HG03342 (cell line): ENCODE measurements at regions not wholly inside any gene's neighbourhood (a gene's known extent, or its start where the extent isn't known, plus 50 kb on each side); places are given as distances from the start of the nearest gene placed in this dataset.
A peak's percentile ranks its signal among the peaks of the same experiment; 100 is the strongest.
"Not testable (repeated sequence)": the region's sequence is repeated elsewhere in the genome, so short reads cannot be mapped to it uniquely, and the experiment has no call there.

Source experiments
- ATAC-seq: cut with Tn5 transposase; IDR thresholded peaks from one replicate; pipeline ENCODE4 v1.9.1; 2021; ENCODE audit warnings: mild to moderate bottlenecking, moderate library complexity; ENCODE audit not compliant: unreplicated experiment

DNA sequence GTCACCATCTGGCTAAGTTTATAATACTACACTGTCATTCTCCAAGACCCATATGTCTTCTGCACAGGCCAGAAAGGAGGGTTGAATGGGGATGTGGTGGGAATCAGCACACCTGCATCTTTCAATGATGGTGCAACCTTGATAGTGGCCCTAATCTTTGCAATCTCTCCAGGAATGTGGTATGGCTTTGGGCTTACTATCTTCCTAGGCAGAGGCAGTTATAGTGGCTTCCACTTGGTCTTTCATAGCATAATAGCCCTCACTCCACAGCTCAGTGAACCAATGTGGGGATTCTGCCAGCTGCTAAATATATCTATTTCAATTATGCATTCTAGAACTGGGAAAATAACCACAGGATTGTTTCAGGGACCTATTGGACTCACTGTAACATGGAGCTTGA lies 61.8 kb upstream of the ATP2B1 start:
- ATAC-seq = no peak

DNA sequence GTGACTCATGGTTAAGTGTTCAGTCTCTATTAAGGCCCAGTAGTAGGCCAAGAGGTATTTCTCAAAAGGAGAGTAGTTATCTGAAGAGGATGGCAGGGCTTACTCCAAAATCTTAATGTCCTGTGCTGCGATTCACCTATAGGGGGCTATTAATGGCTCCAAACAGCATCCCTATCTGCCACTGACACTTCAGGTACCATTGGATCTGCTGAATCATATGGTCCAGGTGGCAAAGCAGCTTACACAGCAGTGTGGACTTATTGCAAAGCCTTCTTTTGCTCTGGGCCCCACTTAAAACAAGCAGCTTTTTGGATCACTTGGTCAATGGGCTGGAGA lies 60.8 kb upstream of the ATP2B1 start:
- ATAC-seq = no peak

DNA sequence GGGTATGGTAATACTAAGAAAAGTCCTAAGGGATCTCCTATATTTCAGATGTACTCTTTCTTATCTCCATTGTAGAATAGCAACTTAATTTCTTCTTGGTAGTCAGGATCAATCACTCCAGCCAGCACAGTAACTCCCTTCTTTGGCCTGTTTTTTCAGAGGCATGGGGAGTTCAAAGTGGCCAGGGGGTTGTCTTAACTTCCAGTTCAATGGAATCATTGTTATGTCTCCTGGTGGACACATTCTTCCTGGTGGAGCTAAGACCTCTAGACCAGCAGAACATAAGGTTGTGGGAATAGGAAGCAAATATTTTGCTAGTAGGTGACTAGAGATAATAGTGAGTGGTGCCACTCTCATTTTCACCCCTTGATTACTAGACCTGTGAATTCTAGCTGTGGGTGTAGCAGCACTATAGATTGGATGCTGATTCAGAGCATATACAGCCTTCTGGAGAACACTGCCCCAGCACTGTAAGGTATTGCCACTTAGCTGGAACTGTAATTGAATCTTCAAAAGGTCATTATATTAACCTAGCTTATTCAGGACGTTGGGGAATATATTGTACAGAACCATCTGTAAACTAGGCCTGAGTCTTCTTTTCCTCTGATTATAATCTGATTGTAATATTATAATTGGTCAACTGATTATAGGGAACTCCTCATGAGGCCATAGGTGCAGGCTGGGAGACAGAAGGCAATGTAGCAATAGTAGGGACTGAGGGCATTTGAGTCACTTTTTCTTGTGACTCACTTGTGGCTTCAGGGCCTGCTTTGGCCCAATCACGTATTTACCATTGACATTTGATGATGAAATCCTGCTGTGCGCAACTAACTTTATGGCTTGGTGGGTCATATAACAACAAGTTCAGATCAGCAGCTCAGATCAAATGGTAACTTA lies 60.2 kb upstream of the ATP2B1 start:
- ATAC-seq = no peak

DNA sequence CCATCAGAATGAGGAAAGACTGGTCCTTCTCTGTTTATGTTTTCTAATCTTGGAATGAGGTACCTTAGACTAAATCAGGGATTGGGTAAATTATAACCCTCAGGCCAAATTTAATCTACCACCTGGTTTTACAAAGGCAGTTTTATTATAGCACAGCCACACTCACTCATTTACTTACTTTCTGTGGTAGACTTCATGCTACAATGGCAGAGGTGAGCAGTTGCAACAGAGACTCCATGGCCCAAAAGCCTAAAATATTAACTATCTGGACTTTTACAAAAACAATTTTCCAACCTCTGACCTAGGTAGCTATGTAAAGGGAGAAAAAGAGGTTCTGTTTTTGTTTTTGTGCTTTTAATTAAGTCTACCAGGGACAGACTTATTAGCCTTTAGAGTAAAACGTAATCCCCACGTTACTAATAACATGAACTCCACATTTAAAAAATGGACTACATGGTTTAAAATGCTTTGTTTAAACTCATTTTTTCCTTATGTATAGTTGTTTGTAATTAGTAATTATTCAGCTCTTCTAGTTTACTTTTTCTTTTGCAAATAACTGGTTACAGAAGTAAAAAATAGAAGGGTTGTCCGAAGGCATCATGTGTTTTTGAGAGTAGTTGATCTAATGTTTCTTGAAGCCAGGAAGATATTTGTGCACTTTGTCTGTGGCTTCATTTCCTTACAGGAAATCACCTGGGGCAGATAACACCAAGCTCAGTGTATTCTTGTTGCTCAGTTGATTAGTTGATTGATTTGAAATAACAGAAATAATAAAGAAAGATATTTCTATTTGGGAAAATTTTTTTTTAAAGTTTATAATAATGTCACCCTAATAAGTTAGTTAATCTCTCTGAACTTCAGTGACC lies 57.6 kb upstream of the ATP2B1 start:
- peak; percentile 77 for ATAC-seq

DNA sequence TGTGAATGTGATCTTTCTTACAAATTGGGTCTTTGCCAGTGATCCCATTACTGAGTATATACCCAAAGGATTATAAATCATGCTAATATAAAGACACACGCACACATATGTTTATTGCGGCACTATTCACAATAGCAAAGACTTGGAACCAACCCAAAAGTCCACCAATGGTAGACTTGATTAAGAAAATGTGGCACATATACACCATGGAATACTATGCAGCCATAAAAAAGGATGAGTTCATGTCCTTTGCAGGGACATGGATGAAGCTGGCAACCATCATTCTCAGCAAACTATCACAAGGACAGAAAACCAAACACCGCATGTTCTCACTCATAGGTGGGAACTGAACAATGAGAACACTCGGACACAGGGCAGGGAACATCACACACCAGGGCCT lies 55.5 kb upstream of the ATP2B1 start:
- not testable (repeated sequence) for ATAC-seq

DNA sequence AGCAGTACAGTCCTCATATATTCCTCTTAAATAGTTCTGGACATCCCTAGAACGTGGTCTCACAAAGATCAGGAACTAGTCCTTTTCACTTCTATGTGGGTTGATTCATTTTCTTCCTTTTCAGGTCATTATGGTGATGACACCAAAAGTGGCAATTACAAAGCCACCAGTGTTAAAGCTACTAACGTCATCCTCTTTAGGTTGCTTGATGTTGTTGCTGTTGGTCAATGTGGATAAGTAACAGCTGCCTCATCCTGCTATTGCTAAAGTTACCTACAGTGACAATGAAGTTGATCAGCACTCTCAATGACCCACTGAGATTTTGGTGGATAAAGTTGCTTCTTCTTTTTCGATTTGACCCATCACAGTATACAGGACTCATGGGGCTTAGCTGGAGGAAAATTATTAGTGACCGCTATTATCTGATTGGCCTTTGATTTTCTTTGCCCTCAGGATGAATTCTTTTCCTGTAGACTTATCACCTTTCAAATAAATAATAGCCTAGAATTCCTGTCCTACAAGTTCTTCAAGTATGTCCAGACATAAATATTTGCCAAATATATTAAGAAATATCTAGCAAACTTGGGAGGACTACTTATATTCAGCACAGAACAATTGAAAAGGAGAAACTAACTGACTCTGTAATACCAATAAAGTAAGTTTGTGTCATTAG lies 54.0 kb upstream of the ATP2B1 start:
- peak; percentile 62 for ATAC-seq

DNA sequence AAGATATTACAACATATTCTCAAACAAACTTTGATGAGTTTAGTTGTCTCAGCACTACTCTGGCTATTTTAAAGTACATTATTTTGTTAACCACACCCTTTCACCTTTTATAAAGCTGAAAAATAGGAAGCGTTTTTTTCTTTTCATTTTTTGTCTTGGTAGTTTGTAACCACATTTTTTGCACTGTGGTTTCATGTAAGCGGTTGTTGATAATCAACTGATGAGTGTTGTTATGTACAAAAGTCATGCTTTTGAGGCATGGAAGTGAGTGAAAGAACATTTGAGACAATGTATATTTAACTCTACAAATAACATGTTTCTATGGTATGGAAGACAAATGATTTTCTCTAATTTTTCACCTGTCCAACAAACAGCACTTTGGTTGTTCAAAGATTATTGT lies 52.1 kb upstream of the ATP2B1 start:
- ATAC-seq = peak; percentile 17
